22Rv1 (cell line): ENCODE measurements at regions not wholly inside any gene's neighbourhood (a gene's known extent, or its start where the extent isn't known, plus 50 kb on each side); places are given as distances from the start of the nearest gene placed in this dataset.

Source experiments
- ZFX ChIP-seq: fragments of 450-650 bp; IDR thresholded peaks from 2 replicates; pipeline ENCODE4 v1.6.1; 2017; ENCODE audit warnings: antibody characterized with exemption, borderline replicate concordance
- TF ChIP-seq, protein P1 (sequence below): fragments of 450-650 bp; IDR thresholded peaks from 2 replicates; pipeline ENCODE4 v1.5.1; 2017; ENCODE audit warnings: mild to moderate bottlenecking

DNA sequence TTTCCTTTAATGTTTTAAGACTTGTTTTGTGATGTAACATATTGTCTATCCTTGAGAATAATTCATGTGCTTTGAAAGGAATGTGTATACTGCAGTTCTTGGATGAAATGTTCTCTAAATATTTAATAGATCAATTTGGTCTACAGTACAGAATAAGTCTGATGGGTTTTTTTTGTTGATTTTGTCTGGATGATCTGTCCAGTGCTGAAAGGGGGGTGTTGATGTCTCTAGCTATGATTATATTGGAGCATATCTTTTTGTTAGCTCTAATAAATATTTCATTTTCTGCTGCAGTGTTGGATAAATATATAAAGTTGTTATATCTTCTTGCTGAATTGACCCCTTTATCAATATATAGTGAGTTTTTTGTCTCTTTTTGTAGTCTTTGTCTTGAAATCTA, 269.9 kb upstream of the TUSC1 start:
- TF ChIP-seq, protein P1, sequence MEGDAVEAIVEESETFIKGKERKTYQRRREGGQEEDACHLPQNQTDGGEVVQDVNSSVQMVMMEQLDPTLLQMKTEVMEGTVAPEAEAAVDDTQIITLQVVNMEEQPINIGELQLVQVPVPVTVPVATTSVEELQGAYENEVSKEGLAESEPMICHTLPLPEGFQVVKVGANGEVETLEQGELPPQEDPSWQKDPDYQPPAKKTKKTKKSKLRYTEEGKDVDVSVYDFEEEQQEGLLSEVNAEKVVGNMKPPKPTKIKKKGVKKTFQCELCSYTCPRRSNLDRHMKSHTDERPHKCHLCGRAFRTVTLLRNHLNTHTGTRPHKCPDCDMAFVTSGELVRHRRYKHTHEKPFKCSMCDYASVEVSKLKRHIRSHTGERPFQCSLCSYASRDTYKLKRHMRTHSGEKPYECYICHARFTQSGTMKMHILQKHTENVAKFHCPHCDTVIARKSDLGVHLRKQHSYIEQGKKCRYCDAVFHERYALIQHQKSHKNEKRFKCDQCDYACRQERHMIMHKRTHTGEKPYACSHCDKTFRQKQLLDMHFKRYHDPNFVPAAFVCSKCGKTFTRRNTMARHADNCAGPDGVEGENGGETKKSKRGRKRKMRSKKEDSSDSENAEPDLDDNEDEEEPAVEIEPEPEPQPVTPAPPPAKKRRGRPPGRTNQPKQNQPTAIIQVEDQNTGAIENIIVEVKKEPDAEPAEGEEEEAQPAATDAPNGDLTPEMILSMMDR: no peak
- no peak for TF ChIP-seq ZFX
